T1000 (cell line): ENCODE measurements at regions not wholly inside any gene's neighbourhood (a gene's known extent, or its start where the extent isn't known, plus 50 kb on each side); places are given as distances from the start of the nearest gene placed in this dataset.

Experiments
- DNase-seq: peaks from one replicate; lab custom pipeline; 2025; ENCODE audit warnings: mixed read lengths; lab: John Stamatoyannopoulos, UW

GRCh38 chr10:47077941-47078340 is 166.7 kb downstream of the PTPN20 start:
- DNase-seq, result no peak

GRCh38 chr10:47078393-47079203 is 167.4 kb downstream of the PTPN20 start:
- no peak for DNase-seq

- DNase-seq, result no peak
These were observed 168.0 kb downstream of the PTPN20 start for GRCh38 chr10:47079204-47079580.

GRCh38 chr10:47081264-47081663 is 170.0 kb downstream of the PTPN20 start:
- DNase-seq, result no peak

GRCh38 chr10:47082055-47082784 is 171.0 kb downstream of the PTPN20 start:
- no peak for DNase-seq

GRCh38 chr10:47087667-47088066 is 176.4 kb downstream of the PTPN20 start:
- DNase-seq, result no peak

- no peak for DNase-seq
These were observed 177.6 kb downstream of the PTPN20 start for GRCh38 chr10:47088656-47089354.

GRCh38 chr10:47090042-47090441 is 178.8 kb downstream of the PTPN20 start:
- no peak for DNase-seq

GRCh38 chr10:47090903-47091302 is 179.7 kb downstream of the PTPN20 start:
- DNase-seq, result no peak

GRCh38 chr10:47091421-47091820 is 180.2 kb downstream of the PTPN20 start:
- no peak for DNase-seq

GRCh38 chr10:47092376-47092775 is 181.1 kb downstream of the PTPN20 start:
- DNase-seq, result no peak

GRCh38 chr10:47092831-47093230 is 181.6 kb downstream of the PTPN20 start:
- DNase-seq, result no peak

- DNase-seq, result no peak
These were observed 182.9 kb downstream of the PTPN20 start for GRCh38 chr10:47094126-47094525.

GRCh38 chr10:47094636-47095035 is 183.4 kb downstream of the PTPN20 start:
- no peak for DNase-seq

- DNase-seq, result no peak
These were observed 184.0 kb downstream of the PTPN20 start for GRCh38 chr10:47095211-47095610.

- DNase-seq, result no peak
These were observed 184.8 kb downstream of the PTPN20 start for GRCh38 chr10:47095848-47096612.

GRCh38 chr10:47098238-47098637 is 187.0 kb downstream of the PTPN20 start:
- no peak for DNase-seq

GRCh38 chr10:47098964-47099363 is 187.7 kb downstream of the PTPN20 start:
- DNase-seq, result no peak

GRCh38 chr10:47099474-47099873 is 188.2 kb downstream of the PTPN20 start:
- no peak for DNase-seq

- DNase-seq, result no peak
These were observed 190.0 kb downstream of the PTPN20 start for GRCh38 chr10:47101196-47101595.

- DNase-seq, result no peak
These were observed 190.6 kb downstream of the PTPN20 start for GRCh38 chr10:47101807-47102206.

GRCh38 chr10:47104151-47104605 is 192.9 kb downstream of the PTPN20 start:
- no peak for DNase-seq
